Choroid plexus epithelial cell (primary cell): ENCODE measurements at regions not wholly inside any gene's neighbourhood (a gene's known extent, or its start where the extent isn't known, plus 50 kb on each side); places are given as distances from the start of the nearest gene placed in this dataset.
"Not testable (repeated sequence)": the region's sequence is repeated elsewhere in the genome, so short reads cannot be mapped to it uniquely, and the experiment has no call there.

Experiments
- DNase-seq: peaks from one replicate; pipeline ENCODE4 v3.0.0-alpha.2; 2010; ENCODE audit warnings: low read depth
- H3K4me3 ChIP-seq: 2 replicates; pipeline ENCODE4 v1.5.1; 2011; ENCODE audit warnings: low read depth, mild to moderate bottlenecking, control low read depth, low read length, moderate library complexity
- CTCF ChIP-seq: conservative IDR thresholded peaks from 2 replicates; pipeline ENCODE4 v1.5.1; 2011; ENCODE audit warnings: low read depth, mild to moderate bottlenecking, control low read depth, inconsistent platforms, low read length, moderate library complexity

GRCh38 chr13:62779161-62779560, 1363.5 kb upstream of the PCDH20 start:
- no peak for DNase-seq
- TF ChIP-seq CTCF = no peak
- no peak overlapping the region for H3K4me3 ChIP-seq

- no peak for DNase-seq
These were observed 1351.8 kb upstream of the PCDH20 start for GRCh38 chr13:62767473-62767872.

GRCh38 chr13:62760724-62761123, 1345.1 kb upstream of the PCDH20 start:
- TF ChIP-seq CTCF = no peak
- no peak for DNase-seq
- H3K4me3 ChIP-seq = no peak overlapping the region

More at GRCh38 chr13:62767473-62767872, 1351.8 kb upstream of the PCDH20 start:
- H3K4me3 ChIP-seq = no peak overlapping the region
- TF ChIP-seq CTCF = no peak

GRCh38 chr13:62747629-62748028, 1332.0 kb upstream of the PCDH20 start:
- DNase-seq = peak; percentile 8
- H3K4me3 ChIP-seq = no peak overlapping the region
- TF ChIP-seq CTCF = no peak

DNA sequence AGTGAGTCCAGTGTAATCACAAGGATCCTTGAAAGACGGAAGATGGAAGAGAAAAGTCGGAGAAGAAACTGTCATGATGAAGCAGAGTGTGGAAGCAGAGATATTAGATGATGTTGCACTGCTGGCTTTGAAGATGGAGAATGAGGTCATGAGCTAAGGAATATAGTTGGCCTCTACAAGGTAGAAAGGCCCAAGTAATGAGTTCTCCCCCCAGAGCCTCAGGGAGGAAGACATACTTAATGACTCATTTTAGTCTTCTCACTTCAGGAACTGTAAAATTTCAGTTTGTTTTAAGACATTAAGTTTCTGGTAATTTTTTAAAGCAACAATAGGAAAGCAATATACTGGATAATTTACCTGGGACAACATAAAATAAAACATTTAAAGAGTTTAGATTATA, 1331.5 kb upstream of the PCDH20 start:
- TF ChIP-seq CTCF = no peak
- no peak overlapping the region for H3K4me3 ChIP-seq

GRCh38 chr13:62729746-62730145, 1314.1 kb upstream of the PCDH20 start:
- not testable (repeated sequence) for DNase-seq

More for the DNA sequence above, 1331.5 kb upstream of the PCDH20 start:
- DNase-seq = no peak

GRCh38 chr13:62721893-62722292, 1306.2 kb upstream of the PCDH20 start:
- TF ChIP-seq CTCF = no peak
- no peak for DNase-seq
- H3K4me3 ChIP-seq = no peak overlapping the region

More at GRCh38 chr13:62729746-62730145, 1314.1 kb upstream of the PCDH20 start:
- H3K4me3 ChIP-seq = not testable (repeated sequence)

DNA sequence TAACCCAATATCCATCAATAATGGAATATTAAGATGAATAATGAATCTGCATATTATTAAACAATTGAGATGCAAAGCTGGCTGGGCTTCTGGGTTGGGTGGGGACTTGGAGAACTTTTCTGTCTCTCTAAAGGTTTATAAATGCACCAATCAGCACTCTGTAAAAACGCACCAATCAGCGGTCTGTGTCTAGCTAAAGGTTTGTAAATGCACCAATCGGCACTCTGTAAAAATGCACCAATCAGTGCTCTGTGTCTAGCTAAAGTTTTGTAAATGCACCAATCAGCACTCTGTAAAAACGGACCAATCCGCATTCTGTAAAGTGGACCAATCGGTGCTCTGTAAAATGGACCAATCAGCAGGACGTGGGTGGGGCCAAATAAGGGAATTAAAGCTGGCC, 1296.3 kb upstream of the PCDH20 start:
- DNase-seq, H3K4me3 ChIP-seq: not testable (repeated sequence)
